ENCODE measurements at regions not wholly inside any gene's neighbourhood (a gene's known extent, or its start where the extent isn't known, plus 50 kb on each side); places are given as distances from the start of the nearest gene placed in this dataset.
"Not testable (repeated sequence)": the region's sequence is repeated elsewhere in the genome, so short reads cannot be mapped to it uniquely, and the experiment has no call there.

DNA sequence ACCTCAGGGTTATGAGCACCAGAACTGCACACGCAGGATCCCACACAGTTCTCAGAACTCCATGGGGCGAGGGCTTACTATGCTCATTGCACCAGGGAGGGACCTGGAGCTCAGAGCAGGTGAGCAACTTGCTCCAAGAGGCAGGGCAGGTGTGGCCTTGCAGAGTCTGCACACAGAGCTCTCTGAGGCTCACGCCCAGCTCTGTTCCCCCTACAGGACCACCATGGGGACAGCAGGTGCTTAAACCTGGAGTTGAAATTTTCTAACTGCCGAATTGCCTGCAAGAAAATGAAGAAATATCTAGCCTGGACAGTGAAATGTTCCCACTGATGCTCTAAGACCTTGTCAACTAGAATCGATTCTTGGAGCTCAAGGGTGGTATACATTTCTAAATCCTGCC lies 49.9 kb upstream of the MSMB start:
- not testable (repeated sequence) for DNase-seq (ENCODE audit: low spot score)

- DNase-seq (ENCODE audit: low spot score): no peak
Observed at GRCh38 chr10:46096446-46096845, 50.4 kb upstream of the MSMB start.

- DNase-seq (ENCODE audit: low spot score): no peak
Observed at GRCh38 chr10:46096909-46097575, 51.0 kb upstream of the MSMB start.

DNA sequence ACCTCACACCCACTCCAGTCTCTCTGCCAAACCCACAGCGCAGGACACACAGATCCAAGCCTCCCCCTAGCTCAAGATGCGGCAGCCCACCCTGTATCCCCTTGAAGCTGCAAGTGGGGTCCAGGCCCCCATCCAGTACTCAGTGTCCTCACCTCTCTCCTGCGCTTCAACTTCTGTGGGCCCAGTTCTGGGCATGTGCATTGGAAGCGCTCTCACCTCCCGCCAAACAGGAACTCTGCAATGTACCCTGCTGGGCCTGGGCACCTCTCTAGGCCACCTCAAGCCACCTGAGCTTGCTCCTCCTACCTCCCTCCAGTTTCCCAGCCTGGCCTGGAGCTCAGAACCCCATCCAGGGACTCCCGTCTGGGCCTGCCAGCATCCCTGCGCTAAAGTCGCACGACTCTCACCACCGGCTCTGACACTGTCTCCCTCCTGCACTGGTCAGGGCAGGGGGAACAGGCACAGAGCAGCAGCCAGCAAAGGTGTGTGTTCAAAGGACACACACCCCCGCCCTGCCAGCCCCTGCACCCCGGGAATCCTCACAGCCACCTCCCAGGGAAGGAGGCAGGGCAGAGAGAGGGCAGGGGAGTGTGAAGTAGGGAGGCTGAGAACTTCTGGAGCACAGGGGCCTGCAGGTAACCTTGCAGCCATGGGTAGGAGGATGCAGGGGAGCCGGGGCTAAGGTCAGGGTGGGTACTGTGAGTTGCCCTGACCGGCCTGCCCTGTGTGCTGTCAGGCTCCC lies 51.7 kb upstream of the MSMB start:
- no peak for DNase-seq (ENCODE audit: low spot score)

- DNase-seq (ENCODE audit: low spot score): no peak
Observed at GRCh38 chr10:46098386-46098785, 52.3 kb upstream of the MSMB start.

DNA sequence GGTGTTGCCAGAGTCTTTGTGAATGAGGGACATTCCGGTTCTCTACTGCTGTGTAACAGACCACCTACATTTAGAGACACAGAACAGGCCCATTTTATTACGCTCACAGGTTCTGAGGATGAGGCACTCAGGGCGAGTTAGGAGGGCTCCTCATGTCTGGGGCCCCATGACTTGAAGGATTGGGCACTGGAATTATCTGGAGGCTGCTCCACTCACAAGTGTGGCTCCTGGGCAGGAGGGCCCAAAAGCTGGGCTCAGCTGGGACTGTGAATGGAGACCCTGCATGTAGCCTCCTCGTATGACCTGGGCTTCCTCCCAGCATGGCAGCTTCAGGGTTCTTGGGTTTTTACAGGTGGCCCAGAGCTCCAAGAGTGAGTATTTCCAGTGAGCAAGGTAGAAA lies 52.9 kb upstream of the MSMB start:
- DNase-seq (ENCODE audit: low spot score): not testable (repeated sequence)

- no peak for DNase-seq (ENCODE audit: low spot score)
Observed at GRCh38 chr10:46104071-46104585, 58.1 kb upstream of the MSMB start.

DNA sequence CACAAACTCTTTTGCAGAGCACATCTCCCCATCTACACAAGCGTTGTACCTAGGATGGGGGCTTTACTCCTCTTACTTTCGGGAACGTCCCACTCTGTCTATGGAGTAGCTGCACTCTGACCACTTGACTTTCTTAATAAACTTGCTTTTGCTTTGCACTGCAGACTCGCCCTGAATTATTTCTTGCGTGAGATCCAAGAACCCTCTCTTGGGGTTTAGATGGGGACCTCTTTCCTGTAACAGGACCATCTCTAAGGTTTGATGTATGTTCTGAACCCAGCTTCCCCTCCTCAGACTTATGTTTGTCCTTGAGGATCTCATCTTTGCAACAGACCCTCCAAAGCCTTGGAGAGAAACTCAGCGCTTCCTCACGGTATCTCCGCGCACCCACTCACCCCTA lies 59.3 kb upstream of the MSMB start:
- DNase-seq (ENCODE audit: low spot score): not testable (repeated sequence)

GRCh38 chr10:46105856-46106409 lies 59.9 kb upstream of the MSMB start:
- not testable (repeated sequence) for DNase-seq (ENCODE audit: low spot score)

DNA sequence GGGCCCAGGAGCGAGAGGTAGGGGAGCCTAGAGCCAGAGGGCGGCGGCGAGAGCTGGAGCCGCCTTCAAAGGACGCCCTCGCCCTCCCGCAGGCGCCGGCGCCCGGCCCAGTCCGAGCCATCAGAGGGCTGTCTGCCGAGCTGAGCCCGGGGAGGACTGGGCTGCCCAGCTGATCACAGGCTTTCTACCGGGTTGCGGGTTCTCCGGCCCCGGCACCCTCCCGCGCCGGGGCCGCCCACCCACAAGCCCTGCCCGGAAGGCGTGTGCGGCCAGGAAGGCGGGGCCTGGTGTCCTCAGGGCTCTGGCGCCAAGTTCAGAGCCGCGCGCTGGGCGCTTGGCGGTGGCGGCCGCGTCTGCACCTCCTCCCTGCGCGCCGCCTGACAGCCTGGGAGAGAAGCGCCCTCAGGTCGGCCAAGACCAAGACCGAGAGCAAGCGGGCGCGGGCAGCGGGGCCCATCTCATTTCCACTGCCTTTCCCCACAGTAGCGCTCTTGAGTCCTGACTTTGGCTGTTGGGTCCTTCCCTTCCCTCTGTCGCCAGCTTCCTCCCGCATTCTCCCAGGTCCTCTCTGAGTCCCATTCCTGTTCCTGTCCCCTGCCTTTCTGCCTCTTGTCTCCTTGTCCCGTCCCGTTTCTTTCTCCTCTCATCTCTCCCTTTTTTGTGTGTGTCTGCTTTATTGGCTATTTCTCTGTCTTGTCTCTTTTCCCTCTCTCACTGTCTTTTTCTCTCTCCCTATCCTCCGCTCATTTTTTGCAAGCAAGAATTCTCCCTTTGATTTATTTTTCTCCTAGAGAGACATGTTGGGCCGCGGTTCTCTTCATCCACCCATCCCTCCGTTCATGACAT lies 60.6 kb upstream of the MSMB start:
- peak; percentile 44 for DNase-seq (ENCODE audit: low spot score)

GRCh38 chr10:46108158-46108499 lies 62.1 kb upstream of the MSMB start:
- DNase-seq (ENCODE audit: low spot score): not testable (repeated sequence)

DNA sequence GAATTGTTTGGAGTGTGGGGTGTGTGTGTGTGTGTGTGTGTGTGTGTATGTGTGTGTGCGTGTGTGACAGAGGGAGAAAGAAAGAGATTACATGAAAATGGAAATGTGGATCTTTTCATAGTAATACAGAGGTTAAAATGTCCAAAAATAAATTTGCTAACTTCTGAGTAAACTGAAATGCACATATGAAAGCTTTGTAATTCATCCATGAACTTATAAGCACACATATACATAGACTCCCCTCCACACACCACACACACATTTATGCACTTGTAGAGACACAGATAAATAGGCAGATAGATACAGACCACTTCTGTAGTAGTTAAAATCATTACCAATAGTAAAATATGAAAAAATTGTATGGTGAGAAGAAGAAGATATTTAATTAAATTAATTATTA lies 108.2 kb upstream of the MSMB start:
- not testable (repeated sequence) for DNase-seq (ENCODE audit: low spot score)

- DNase-seq (ENCODE audit: low spot score): not testable (repeated sequence)
Observed at GRCh38 chr10:46154683-46155082, 108.6 kb upstream of the MSMB start.

DNA sequence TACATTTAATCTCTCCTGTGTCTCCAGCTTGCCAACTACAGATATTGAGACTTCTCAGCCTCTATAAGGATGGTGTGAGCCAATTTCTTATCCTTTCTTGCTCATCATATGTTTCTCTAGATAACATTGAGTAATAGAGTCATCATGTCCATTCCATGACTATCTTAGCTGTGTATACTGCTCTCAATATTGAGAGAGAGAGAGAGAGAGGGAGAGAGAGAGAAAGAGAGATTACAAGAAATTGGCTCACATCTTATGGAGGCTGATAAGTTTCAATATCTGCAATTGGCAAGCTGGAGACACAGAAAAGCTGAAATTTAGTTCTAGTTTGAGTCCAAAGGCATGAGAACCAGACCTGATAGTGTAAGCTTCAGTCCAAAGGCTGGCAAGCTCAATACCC lies 110.8 kb upstream of the MSMB start:
- not testable (repeated sequence) for DNase-seq (ENCODE audit: low spot score)

DNA sequence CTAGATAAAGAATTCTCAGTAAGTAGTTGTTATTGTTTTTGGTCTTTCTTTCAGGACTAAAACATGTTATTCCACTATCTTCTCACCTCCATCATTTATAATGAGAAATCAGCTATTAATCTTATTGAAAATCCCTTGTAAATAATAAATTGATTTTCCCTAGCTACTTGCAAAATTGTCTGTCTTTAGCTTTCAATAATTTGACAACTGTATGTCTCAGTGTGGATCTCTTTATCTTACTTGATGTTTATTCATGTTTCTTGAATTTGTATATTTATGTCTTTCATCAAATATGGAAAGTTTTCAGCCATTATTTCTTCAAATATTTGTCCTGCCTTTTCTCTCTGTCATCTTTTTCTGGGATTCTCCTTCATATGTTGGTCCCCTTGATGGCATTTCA lies 117.1 kb upstream of the ANTXRL start:
- no peak for DNase-seq (ENCODE audit: low spot score)

- DNase-seq (ENCODE audit: low spot score): no peak
Observed at GRCh38 chr10:46170789-46171188, 116.0 kb upstream of the ANTXRL start.

DNA sequence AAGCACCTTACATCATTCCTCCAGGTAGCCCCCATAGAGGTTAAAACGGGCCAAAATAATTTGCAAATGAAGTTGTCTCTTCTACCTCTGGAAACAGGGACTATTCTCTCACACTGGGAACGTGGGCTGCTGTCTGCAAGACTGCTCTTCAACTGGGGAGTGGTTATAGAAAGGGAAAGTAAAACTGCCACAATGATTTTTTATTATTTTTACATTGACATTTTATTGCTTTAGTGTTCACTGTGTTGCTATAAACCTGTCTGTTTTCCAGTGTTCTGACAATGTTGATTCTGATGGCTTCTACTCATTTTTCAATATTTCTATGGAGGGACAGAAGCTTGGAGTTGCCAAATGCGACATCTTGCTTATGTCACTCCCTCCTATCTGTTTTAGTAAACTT lies 115.1 kb upstream of the ANTXRL start:
- DNase-seq (ENCODE audit: low spot score): no peak

- no peak for DNase-seq (ENCODE audit: low spot score)
Observed at GRCh38 chr10:46175296-46175695, 111.5 kb upstream of the ANTXRL start.

GRCh38 chr10:46175831-46176230 lies 111.0 kb upstream of the ANTXRL start:
- DNase-seq (ENCODE audit: low spot score): no peak

GRCh38 chr10:46187431-46187830 lies 99.4 kb upstream of the ANTXRL start:
- DNase-seq (ENCODE audit: low spot score): not testable (repeated sequence)

- DNase-seq (ENCODE audit: low spot score): no peak
Observed at GRCh38 chr10:46197050-46197449, 89.7 kb upstream of the ANTXRL start.

DNA sequence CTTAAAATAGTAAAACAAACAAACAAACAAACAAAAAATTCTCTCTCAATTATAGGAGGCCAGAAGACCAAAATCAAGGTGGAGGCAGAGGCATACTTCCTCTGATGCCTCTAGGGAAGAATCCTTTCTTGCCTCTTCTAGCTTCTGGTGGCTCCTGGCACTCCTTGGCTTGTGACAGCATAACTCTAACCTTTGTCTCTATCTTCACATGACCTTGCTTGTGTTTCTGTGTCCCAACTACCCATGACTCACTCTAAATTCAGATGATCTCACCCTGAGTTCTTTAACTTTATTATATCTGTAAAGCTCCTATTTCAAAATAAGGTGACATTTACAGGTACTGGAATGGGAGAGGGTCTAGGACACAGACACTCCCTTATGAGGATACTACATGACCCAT lies 88.3 kb upstream of the ANTXRL start:
- DNase-seq (ENCODE audit: low spot score): no peak
